Endothelial cell of umbilical vein (primary cell): ENCODE measurements at regions not wholly inside any gene's neighbourhood (a gene's known extent, or its start where the extent isn't known, plus 50 kb on each side); places are given as distances from the start of the nearest gene placed in this dataset.

Source experiments
- EZH2 ChIP-seq: IDR thresholded peaks from 2 replicates; pipeline ENCODE4 v1.6.1; 2012; ENCODE audit warnings: borderline replicate concordance, low read depth, mild to moderate bottlenecking, moderate library complexity, low read length, inconsistent platforms; ENCODE audit not compliant: severe bottlenecking
- MAX ChIP-seq: IDR thresholded peaks from 2 replicates; pipeline ENCODE4 v1.6.1; 2011; ENCODE audit not compliant: insufficient read depth, insufficient read length
- TF ChIP-seq, protein P1 (sequence below), 2 donors: IDR thresholded peaks; 1 replicate in 1 of 2; 2 replicates in 1 of 2; pipeline ENCODE4 v1.5.1; 2011; ENCODE audit warnings: low read length in 2 of 2, mild to moderate bottlenecking in 2 of 2, moderate library complexity in 2 of 2, control low read depth in 1 of 2, inconsistent platforms in 1 of 2, low read depth in 1 of 2; ENCODE audit not compliant: insufficient read depth in 1 of 2; ENCODE audit errors: extremely low read depth in 1 of 2

DNA sequence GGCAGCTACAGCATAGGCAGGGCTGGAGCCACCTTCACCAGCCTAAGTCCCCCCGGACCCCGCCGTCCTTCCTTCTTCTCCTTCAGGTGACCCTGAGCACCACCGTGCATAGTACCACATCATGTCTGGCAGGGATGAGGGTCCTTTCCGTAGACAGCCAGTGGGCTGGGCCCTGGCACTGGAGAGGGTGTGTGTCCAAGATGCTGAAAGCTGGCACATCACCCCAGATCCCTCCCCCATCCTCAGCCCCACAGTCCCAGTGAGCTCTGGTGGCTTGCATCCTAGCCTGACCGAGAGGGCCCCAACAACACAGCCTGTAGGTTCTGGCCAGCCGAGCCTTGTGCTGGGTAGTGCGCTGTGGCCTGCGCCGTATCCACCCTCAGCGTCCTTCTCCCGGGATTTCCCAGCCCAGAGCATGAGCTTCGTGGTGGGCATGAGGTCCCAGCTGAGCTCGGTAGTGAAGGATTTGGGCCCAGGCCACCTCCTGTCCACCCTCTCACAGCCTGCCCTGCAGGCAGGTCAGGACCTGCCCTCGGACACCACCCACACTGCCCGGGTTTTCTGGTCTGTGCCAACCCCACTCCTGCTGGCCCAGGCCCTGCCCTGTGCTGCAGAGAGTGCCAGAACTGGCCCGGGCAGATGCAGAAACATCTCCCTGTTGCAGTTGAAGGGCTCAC lies 1124.3 kb downstream of the BRD1 start:
- TF ChIP-seq, protein P1, sequence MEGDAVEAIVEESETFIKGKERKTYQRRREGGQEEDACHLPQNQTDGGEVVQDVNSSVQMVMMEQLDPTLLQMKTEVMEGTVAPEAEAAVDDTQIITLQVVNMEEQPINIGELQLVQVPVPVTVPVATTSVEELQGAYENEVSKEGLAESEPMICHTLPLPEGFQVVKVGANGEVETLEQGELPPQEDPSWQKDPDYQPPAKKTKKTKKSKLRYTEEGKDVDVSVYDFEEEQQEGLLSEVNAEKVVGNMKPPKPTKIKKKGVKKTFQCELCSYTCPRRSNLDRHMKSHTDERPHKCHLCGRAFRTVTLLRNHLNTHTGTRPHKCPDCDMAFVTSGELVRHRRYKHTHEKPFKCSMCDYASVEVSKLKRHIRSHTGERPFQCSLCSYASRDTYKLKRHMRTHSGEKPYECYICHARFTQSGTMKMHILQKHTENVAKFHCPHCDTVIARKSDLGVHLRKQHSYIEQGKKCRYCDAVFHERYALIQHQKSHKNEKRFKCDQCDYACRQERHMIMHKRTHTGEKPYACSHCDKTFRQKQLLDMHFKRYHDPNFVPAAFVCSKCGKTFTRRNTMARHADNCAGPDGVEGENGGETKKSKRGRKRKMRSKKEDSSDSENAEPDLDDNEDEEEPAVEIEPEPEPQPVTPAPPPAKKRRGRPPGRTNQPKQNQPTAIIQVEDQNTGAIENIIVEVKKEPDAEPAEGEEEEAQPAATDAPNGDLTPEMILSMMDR (IDR thresholded peaks at IDR 0.05; ENCODE audit: extremely low read depth in 1 of 2, insufficient read depth in 1 of 2, low read depth in 1 of 2, low read length in 2 of 2) = no peak
- TF ChIP-seq EZH2 (no peak), MAX (no peak)
